ENCODE measurements at regions not wholly inside any gene's neighbourhood (a gene's known extent, or its start where the extent isn't known, plus 50 kb on each side); places are given as distances from the start of the nearest gene placed in this dataset.

DNA sequence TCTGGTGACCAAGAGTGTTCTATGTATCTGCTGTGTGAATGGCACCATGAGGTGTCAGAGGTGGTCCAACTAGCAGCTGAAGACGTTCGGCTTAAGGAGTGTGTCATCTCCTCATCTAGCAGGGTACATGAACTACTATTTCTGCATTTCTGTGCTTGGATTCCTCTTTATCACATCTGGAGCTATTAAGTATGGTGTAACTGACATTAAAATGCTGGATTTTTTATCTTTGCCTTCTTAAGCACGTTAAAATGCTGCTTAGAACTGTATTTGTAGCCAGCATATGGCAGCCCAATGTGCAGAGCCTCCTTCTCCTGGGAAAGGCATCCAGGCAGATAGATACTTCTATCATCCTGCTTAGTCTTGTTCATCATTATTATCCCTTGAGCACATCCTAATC lies 409.3 kb upstream of the MMADHC start:
- no peak overlapping the region for H3K4me3 ChIP-seq (ENCODE audit: low read depth, low read length)
- no peak for DNase-seq (ENCODE audit: low read depth)
- in situ Hi-C loops (cut with HindIII; ENCODE audit: low sequenced_read_pairs): no loop called here
- TF ChIP-seq, protein P1, sequence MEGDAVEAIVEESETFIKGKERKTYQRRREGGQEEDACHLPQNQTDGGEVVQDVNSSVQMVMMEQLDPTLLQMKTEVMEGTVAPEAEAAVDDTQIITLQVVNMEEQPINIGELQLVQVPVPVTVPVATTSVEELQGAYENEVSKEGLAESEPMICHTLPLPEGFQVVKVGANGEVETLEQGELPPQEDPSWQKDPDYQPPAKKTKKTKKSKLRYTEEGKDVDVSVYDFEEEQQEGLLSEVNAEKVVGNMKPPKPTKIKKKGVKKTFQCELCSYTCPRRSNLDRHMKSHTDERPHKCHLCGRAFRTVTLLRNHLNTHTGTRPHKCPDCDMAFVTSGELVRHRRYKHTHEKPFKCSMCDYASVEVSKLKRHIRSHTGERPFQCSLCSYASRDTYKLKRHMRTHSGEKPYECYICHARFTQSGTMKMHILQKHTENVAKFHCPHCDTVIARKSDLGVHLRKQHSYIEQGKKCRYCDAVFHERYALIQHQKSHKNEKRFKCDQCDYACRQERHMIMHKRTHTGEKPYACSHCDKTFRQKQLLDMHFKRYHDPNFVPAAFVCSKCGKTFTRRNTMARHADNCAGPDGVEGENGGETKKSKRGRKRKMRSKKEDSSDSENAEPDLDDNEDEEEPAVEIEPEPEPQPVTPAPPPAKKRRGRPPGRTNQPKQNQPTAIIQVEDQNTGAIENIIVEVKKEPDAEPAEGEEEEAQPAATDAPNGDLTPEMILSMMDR (IDR thresholded peaks at IDR 0.05; ENCODE audit: low read depth, low read length, missing control alignments): no peak

DNA sequence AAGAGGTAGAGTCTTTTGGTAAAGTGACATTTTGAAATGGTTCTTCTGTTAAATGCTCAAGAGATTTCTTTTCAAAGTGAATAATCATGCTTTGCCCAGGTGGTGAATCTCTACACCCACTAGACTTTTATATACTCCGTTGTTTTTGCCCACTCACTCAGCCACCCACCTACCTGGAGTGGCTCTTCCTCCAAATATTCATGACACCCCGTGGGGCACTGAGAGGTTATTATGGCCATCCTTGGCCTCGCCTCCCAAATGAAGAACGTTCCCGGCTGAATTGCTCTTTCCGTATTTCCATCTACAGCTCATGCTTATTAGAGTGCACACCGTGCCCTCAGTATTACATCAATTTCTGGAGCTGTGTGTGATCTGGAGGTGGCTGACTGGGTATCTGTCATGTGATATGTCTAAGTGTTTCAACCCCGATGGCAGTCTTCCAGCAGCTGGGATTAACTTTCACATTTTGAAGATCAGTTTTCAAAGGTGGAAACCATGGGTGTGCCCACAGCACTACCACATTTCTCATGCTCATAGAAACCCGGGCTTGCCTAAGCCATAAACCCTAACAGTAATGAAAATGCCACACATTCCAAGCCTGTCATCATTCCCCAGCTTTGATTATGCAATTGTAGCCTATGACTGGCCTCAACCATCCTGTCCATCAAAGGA lies 406.6 kb upstream of the MMADHC start:
- TF ChIP-seq, protein P1 (IDR thresholded peaks at IDR 0.05; ENCODE audit: low read depth, low read length, missing control alignments): no peak
- DNase-seq (ENCODE audit: low read depth): peak; percentile 51
- H3K4me3 ChIP-seq (ENCODE audit: low read depth, low read length): no peak overlapping the region
- in situ Hi-C loops (cut with HindIII; ENCODE audit: low sequenced_read_pairs): no loop called here

DNA sequence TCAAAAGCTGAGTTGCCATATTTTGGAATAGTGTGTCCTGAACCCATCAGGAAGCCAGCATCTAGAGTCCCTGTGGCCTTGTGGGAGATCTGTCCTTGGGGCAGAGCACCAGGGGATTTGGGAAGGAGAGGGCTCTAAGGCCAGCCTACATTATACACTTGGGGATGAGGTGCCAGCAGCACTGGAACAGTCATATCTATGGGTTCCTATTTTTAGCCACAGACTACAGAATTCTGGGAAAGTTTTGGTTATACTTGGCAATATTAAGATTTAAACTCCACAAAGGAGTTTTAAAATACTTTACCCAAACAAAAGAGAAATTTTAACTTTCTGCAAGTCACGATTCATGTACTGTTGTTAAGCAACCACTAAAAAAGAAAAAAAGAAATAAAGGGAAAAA lies 405.7 kb upstream of the MMADHC start:
- TF ChIP-seq, protein P1 (IDR thresholded peaks at IDR 0.05; ENCODE audit: low read depth, low read length, missing control alignments): no peak
- H3K4me3 ChIP-seq (ENCODE audit: low read depth, low read length): no peak overlapping the region
- in situ Hi-C loops (cut with HindIII; ENCODE audit: low sequenced_read_pairs): no loop called here
- DNase-seq (ENCODE audit: low read depth): no peak

DNA sequence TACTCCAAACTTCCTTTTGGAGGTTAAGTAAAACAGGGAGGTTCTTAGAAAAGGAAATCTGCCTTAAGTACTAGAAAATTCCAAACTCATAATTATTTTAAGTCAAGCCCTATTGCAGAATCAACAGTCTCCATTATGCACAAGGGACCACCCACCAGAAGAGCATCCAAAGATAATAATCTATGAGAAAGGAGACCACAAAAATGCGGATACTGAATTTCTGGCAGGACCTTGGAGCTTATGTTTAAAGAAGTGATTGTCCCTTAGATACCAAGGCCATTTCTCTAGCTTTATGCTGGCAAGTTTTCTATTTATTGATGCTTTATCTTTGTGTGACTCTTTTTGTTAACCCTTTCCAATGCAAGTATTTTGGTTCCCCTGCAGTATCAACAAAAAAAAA lies 404.0 kb upstream of the MMADHC start:
- in situ Hi-C loops (cut with HindIII; ENCODE audit: low sequenced_read_pairs): no loop called here

DNA sequence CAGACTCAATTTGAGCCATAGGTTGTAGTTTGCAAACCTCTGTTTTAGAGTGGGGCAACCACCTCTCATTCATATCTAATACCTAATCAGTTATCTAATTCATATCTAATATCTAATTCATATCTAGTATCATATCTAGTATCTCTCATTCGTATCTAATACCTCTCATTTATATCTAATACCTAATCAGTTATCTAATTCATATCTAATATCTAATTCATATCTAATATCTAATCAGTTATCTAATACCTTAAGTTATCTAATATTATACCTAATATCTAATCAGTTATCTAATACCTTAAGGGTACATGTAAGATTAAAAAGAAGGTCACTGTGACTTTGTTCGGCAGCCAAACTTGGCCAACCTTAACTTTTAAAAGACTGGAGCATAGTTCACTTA lies 403.4 kb upstream of the MMADHC start:
- H3K4me3 ChIP-seq (ENCODE audit: low read depth, low read length): no peak overlapping the region
- in situ Hi-C loops (cut with HindIII; ENCODE audit: low sequenced_read_pairs): no loop called here
- TF ChIP-seq, protein P1 (IDR thresholded peaks at IDR 0.05; ENCODE audit: low read depth, low read length, missing control alignments): no peak
- DNase-seq (ENCODE audit: low read depth): no peak

More for the DNA sequence above, 404.0 kb upstream of the MMADHC start:
- TF ChIP-seq, protein P1 (IDR thresholded peaks at IDR 0.05; ENCODE audit: low read depth, low read length, missing control alignments): no peak
- H3K4me3 ChIP-seq (ENCODE audit: low read depth, low read length): no peak overlapping the region
- peak; percentile 69 for DNase-seq (ENCODE audit: low read depth)

DNA sequence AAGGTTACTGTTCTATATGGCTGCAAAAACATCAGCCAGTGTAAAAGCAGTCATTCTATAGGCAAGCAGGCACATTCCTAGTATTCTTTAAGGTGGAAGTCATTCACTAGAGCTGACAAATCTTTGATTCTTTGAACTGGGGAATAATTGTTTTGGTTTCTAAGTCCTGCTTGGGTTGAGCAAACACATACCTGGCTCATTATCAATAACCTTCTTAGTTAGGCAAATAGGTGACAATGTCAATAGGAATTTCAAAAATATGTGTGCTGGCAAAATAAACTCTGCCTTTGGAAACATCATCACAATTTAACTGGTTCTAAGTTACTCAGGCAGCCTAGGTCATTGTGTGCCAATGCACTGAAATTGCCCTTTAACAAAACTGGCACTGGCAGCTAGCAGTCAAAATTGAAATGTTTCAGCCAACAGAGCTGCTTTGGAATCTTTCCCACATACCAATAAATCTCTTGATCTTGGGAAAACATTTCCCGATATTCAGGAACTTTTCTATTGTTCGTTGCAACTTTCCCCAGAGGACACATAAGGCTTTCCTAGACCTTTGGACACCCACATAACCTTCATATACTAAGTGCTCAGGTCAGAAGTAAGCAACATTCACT lies 402.0 kb upstream of the MMADHC start:
- in situ Hi-C loops (cut with HindIII; ENCODE audit: low sequenced_read_pairs): no loop called here
- peak; percentile 38 for DNase-seq (ENCODE audit: low read depth)
- TF ChIP-seq, protein P1 (IDR thresholded peaks at IDR 0.05; ENCODE audit: low read depth, low read length, missing control alignments): no peak

More for the DNA sequence above, 402.0 kb upstream of the MMADHC start:
- H3K4me3 ChIP-seq (ENCODE audit: low read depth, low read length): no peak overlapping the region

Measured in astrocyte of the cerebellum (primary cell).